ENCODE measurements at regions not wholly inside any gene's neighbourhood (a gene's known extent, or its start where the extent isn't known, plus 50 kb on each side); places are given as distances from the start of the nearest gene placed in this dataset.
A peak's percentile ranks its signal among the peaks of the same experiment; 100 is the strongest.

DNA sequence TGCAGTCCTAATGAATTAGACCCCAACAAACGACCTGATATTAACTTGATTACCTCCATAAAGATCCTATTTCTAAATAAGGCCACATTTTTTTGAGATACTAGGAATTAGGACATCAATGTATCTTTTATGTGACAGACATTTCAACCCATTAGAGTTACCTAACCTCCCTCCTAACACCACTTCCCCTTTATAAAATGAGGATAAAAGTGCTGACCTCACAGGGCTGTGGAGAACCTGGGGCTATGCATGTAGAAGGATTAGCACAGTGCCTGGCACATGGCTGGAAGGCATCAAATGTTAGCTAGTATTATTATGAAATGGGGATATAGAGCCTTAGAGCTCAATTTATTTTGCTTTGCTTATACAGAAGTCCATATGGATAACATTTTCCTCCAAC, 53.5 kb upstream of the LRRN1 start:
- DNase-seq: no peak

DNA sequence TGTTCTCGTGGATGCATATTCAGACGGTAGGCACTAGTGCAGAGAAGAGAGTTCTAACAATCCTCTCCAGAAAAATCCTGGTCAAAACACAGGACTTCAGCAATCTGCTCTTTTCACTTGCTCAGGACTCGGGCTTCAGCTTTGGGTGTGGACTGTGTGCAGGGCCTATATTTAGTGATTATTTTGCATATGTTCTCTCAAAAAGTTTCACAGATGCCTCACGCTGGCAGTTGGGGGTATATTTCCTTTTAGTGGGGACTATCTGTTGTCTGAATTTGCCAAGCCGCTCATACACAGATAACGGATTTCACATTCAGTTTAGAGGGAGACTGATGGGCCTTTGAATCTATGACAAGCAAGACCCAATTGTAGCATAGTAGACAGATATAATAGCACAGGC, 54.4 kb upstream of the LRRN1 start:
- Histone ChIP-seq H3K27me3 (0 out of 2 replicates have a peak, but pooled peaks cover 4% of the 10 kb centered on the region), H3K9me3 (replicated peaks) (no peaks in the 10 kb centered on the region), H3K27ac (no peak overlapping the region), H3K4me3 (no peak overlapping the region), H3K4me1 (no peaks in the 10 kb centered on the region), H3K36me3 (no peaks in the 10 kb centered on the region)
- DNase-seq: no peak

More for the DNA sequence above, 53.5 kb upstream of the LRRN1 start:
- Histone ChIP-seq H3K27ac (no peak overlapping the region), H3K4me3 (no peak overlapping the region), H3K9me3 (replicated peaks) (no peaks in the 10 kb centered on the region), H3K4me1 (no peaks in the 10 kb centered on the region), H3K36me3 (no peaks in the 10 kb centered on the region), H3K27me3 (0 out of 2 replicates have a peak, but pooled peaks cover 4% of the 10 kb centered on the region)

DNA sequence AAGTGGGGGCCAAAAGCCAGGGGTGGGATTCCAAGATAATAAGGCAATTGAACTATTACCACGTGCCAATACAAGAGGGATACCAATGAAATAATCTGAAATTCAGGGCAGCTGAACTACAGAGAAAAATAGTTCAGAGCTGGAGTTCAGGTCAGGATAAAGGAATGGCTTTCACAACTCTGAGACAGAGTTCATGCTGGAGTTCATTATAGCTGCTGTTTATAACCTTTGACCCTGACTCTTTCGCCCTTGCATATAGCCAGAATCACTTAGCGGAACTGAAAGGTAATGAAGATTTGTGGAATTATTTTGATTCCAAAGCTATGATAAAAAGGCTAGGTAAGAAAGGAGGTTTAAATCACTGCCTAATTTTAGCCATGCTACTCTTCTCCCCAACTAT, 55.5 kb upstream of the LRRN1 start:
- Histone ChIP-seq H3K4me3 (no peak overlapping the region), H3K9me3 (replicated peaks) (no peaks in the 10 kb centered on the region), H3K36me3 (no peaks in the 10 kb centered on the region), H3K27me3 (0 out of 2 replicates have a peak, but pooled peaks cover 4% of the 10 kb centered on the region), H3K27ac (no peak overlapping the region), H3K4me1 (no peaks in the 10 kb centered on the region)
- DNase-seq: no peak

DNA sequence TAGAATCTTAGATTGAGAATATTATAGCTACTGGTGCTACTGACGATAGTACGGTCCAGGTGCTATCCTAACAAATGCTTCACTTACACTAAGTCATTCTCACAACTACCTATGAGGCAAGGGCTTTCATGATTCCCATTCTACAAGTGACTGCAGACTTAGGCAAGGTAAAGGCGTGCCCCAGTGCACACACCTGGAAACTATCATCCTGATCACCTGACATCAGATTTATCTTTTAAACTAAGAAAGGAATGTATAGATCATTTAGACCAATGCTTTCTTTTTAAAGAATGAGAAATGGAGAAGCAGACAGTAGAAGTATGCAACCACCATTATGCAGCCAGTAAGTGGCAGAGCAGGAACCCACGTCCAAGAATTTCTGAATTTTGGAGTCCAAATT, 59.2 kb upstream of the LRRN1 start:
- Histone ChIP-seq H3K4me1 (peaks cover 20% of the 10 kb centered on the region), H3K27ac (no peak overlapping the region), H3K9me3 (replicated peaks) (no peaks in the 10 kb centered on the region), H3K27me3 (no peaks in the 10 kb centered on the region), H3K4me3 (no peak overlapping the region), H3K36me3 (no peaks in the 10 kb centered on the region)
- no peak for DNase-seq

DNA sequence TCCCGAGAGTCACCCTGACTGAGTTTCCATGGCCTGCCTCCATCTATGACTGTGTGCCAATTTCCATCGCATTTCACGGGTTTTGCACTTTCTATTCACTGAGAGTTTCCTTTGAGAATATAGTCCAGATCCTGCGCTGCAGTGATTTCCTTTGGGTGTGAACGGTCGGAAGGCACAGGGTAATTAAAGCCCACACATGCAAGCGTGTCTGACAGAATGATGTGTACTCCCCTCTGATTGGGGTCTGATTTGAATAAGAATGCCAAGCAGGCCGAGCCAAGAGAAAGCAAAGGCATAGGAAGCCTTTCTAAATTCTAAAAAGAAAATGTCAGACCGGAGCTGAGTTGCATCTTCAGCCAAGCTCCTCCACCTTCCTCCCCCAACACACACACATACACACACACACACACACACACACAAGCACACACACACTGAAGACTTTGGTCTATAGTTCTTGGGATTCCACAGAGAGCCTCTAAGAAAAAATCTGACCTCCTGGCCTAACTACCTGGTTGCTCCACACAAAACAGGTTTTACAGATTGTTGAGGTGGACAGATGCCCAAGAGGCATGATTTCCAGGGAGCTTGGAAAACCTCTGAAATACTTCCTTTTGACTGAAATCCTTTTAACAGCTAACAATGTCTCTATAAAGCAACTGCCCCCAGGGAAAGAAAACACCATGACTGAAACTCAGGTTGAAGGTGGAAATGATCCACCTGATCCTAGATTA, 59.7 kb upstream of the LRRN1 start:
- no peak for DNase-seq
- no peak overlapping the region for H3K4me3 ChIP-seq
- H3K27me3 ChIP-seq: no peaks in the 10 kb centered on the region
- peaks cover 25% of the 10 kb centered on the region for H3K4me1 ChIP-seq
- no peak overlapping the region for H3K27ac ChIP-seq
- no peaks in the 10 kb centered on the region for H3K9me3 ChIP-seq (replicated peaks)
- H3K36me3 ChIP-seq: no peaks in the 10 kb centered on the region

GRCh38 chr3:3737531-3737930, 61.7 kb upstream of the LRRN1 start:
- peak; percentile 30 to 84 for DNase-seq
- Histone ChIP-seq H3K4me1 (peaks cover 25% of the 10 kb centered on the region), H3K27me3 (no peaks in the 10 kb centered on the region), H3K9me3 (replicated peaks) (no peaks in the 10 kb centered on the region), H3K4me3 (no peak overlapping the region), H3K27ac (peak overlapping the region; percentile 82), H3K36me3 (no peaks in the 10 kb centered on the region)

DNA sequence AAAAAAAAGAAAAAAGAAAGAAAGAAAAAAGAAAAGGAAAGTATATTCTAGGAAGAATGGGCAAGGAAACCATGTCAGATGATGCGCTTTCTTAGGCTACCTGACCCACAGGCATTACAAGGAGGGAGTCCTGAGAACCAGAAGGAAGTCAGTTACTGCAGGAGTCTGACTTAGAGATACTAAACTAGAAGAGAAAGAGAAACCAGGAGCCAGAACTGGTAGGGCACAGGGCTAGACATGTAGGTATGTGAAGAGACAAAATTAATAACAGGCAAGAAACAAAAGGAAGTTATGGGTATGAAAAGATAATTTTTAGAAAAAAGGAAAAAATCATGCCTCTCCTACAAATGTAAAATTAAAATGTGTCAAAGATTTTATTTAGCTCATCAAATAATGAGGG, 63.3 kb upstream of the LRRN1 start:
- Histone ChIP-seq H3K27ac (no peak overlapping the region), H3K9me3 (replicated peaks) (no peaks in the 10 kb centered on the region), H3K36me3 (no peaks in the 10 kb centered on the region), H3K4me1 (peaks cover 25% of the 10 kb centered on the region), H3K27me3 (no peaks in the 10 kb centered on the region), H3K4me3 (no peak overlapping the region)
- DNase-seq: no peak

DNA sequence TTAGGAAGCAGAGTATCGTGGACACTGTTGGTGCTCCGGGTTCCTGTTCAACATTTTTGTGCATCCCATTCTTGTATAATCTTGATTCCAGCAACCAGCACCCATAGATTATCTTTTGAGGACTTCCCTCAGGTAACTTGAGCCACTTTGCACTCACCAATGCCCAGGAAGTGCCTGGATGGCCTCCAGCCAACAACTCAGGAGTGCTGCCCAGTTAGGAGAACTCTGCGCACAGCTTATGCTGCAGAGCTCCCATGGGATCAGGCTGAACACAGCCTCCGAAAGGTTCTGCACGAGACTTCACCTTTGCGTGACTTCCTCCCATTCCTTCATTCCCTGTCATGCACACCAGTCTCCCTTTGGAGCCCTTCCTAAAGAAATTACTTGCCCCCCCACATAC, 64.3 kb upstream of the LRRN1 start:
- no peaks in the 10 kb centered on the region for H3K9me3 ChIP-seq (replicated peaks)
- DNase-seq: peak in 1 of 2 experiments; percentile 23
- H3K4me1 ChIP-seq: peaks cover 25% of the 10 kb centered on the region
- H3K36me3 ChIP-seq: no peaks in the 10 kb centered on the region
- H3K27ac ChIP-seq: no peak overlapping the region
- H3K4me3 ChIP-seq: no peak overlapping the region
- H3K27me3 ChIP-seq: no peaks in the 10 kb centered on the region

- Histone ChIP-seq H3K27me3 (no peaks in the 10 kb centered on the region), H3K36me3 (no peaks in the 10 kb centered on the region)
These were observed 70.0 kb upstream of the LRRN1 start for GRCh38 chr3:3729261-3729660.

GRCh38 chr3:3726549-3726948, 72.7 kb upstream of the LRRN1 start:
- no peaks in the 10 kb centered on the region for H3K27me3 ChIP-seq
- no peaks in the 10 kb centered on the region for H3K4me1 ChIP-seq
- no peaks in the 10 kb centered on the region for H3K36me3 ChIP-seq
- DNase-seq: peak in 1 of 2 experiments; percentile 39
- H3K9me3 ChIP-seq (replicated peaks): no peaks in the 10 kb centered on the region; the same call in 1 of the 2 replicates
- H3K27ac ChIP-seq: no peak overlapping the region
- H3K4me3 ChIP-seq: no peak overlapping the region

More at GRCh38 chr3:3729261-3729660, 70.0 kb upstream of the LRRN1 start:
- no peaks in the 10 kb centered on the region; the same call in 1 of the 2 replicates for H3K9me3 ChIP-seq (replicated peaks)
- DNase-seq: no peak
- no peaks in the 10 kb centered on the region for H3K4me1 ChIP-seq
- no peak overlapping the region for H3K4me3 ChIP-seq
- H3K27ac ChIP-seq: no peak overlapping the region

DNA sequence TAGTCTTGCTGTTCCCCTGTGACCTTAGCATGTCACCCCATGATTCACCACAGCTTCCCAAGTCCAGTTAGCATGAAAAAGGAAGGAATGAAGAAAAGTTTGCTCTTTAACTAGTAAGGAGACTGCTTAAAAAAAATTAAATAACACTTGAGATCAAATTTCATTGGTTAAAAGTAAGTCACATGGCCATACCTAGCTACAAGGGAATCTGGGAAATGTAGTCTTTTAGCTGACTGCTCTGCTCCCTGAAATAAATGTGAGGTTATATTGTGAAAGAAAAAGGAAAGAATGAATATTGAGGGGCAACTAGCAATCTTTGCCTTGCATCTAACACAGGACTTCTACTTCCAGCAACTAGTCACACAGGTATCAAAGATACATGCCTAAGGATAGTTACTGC, 84.7 kb upstream of the LRRN1 start:
- no peaks in the 10 kb centered on the region for H3K9me3 ChIP-seq (replicated peaks)
- no peak for DNase-seq
- no peak overlapping the region for H3K4me3 ChIP-seq
- H3K27ac ChIP-seq: no peak overlapping the region
- H3K27me3 ChIP-seq: no peaks in the 10 kb centered on the region
- H3K36me3 ChIP-seq: no peaks in the 10 kb centered on the region
- no peaks in the 10 kb centered on the region for H3K4me1 ChIP-seq

DNA sequence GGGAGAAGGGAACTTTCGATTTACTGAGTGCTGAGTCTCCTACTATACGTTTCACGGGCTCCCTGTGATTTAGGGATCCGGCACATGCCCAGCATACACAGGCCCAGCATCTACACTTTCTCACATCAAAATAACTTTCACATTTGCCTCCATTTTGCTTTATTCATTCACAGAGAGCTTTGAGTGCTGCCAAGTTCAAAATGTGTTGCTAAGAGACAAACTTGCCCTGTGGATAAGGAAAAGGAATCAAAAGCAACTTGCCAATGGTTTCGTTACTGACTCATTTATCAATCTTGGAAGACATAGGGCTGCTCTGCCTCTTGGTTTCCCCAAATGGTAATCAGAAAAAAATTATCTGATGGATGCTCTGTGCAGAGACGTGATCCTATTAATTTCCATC, 86.3 kb upstream of the LRRN1 start:
- Histone ChIP-seq H3K36me3 (no peaks in the 10 kb centered on the region), H3K27me3 (no peaks in the 10 kb centered on the region), H3K4me1 (no peaks in the 10 kb centered on the region), H3K4me3 (no peak overlapping the region), H3K27ac (no peak overlapping the region), H3K9me3 (replicated peaks) (no peaks in the 10 kb centered on the region)
- no peak for DNase-seq

- Histone ChIP-seq H3K27me3 (no peaks in the 10 kb centered on the region), H3K4me3 (no peak overlapping the region), H3K36me3 (no peaks in the 10 kb centered on the region), H3K4me1 (peaks cover 2% of the 10 kb centered on the region; the same call in 1 of the 2 replicates), H3K9me3 (replicated peaks) (no peaks in the 10 kb centered on the region), H3K27ac (no peak overlapping the region)
- DNase-seq: no peak
These were observed 90.5 kb upstream of the LRRN1 start for GRCh38 chr3:3708769-3709115.

GRCh38 chr3:3707858-3708768, 91.1 kb upstream of the LRRN1 start:
- H3K36me3 ChIP-seq: no peaks in the 10 kb centered on the region
- no peak for DNase-seq
- H3K27ac ChIP-seq: no peak overlapping the region
- H3K27me3 ChIP-seq: no peaks in the 10 kb centered on the region
- H3K4me1 ChIP-seq: peaks cover 2% of the 10 kb centered on the region; the same call in 1 of the 2 replicates
- no peak overlapping the region for H3K4me3 ChIP-seq
- H3K9me3 ChIP-seq (replicated peaks): no peaks in the 10 kb centered on the region

GRCh38 chr3:3705090-3705775, 94.0 kb upstream of the LRRN1 start:
- H3K27ac ChIP-seq: no peak overlapping the region

More at GRCh38 chr3:3705090-3705775, 94.0 kb upstream of the LRRN1 start:
- Histone ChIP-seq H3K27me3 (no peaks in the 10 kb centered on the region), H3K36me3 (no peaks in the 10 kb centered on the region), H3K9me3 (replicated peaks) (no peaks in the 10 kb centered on the region), H3K4me3 (no peak overlapping the region), H3K4me1 (peaks cover 2% of the 10 kb centered on the region; the same call in 1 of the 2 replicates)
- DNase-seq: peak; percentile 37 to 68
